DND-41 (cell line): ENCODE measurements at regions not wholly inside any gene's neighbourhood (a gene's known extent, or its start where the extent isn't known, plus 50 kb on each side); places are given as distances from the start of the nearest gene placed in this dataset.

Source experiments
- ATAC-seq: fragments of 200-7000 bp; cut with Tn5 transposase; 3 replicates; pipeline ENCODE4 v1.9.1; 2021; ENCODE audit warnings: low read depth; ENCODE audit not compliant: insufficient read depth
- DNase-seq: peaks from one replicate; pipeline ENCODE4 v3.0.0-alpha.2; 2020
- H2AFZ ChIP-seq: 2 replicates; pipeline ENCODE4 v1.6.0; 2012; ENCODE audit warnings: low read depth, low read length
- H3K27ac ChIP-seq: 2 replicates; pipeline ENCODE4 v1.5.1; 2012; ENCODE audit warnings: low read length, inconsistent platforms
- H3K27me3 ChIP-seq: fragments of 200-600 bp; sonication (generic); 2 replicates; pipeline ENCODE4 v1.6.0; 2012; ENCODE audit warnings: low read length, mild to moderate bottlenecking, inconsistent platforms; ENCODE audit not compliant: insufficient read depth, poor library complexity
- H3K36me3 ChIP-seq: 2 replicates; pipeline ENCODE4 v1.5.1; 2012; ENCODE audit warnings: low read length, inconsistent platforms; ENCODE audit not compliant: insufficient read depth
- H3K4me1 ChIP-seq: 2 replicates; pipeline ENCODE4 v1.5.1; 2012; ENCODE audit warnings: mild to moderate bottlenecking, low read length; ENCODE audit not compliant: insufficient read depth
- H3K4me2 ChIP-seq: 2 replicates; pipeline ENCODE4 v1.6.0; 2012; ENCODE audit warnings: mild to moderate bottlenecking, moderate library complexity, low read length, inconsistent platforms; ENCODE audit not compliant: insufficient read depth
- H3K4me3 ChIP-seq, 2 experiments: fragments of 200-600 bp in 1 of 2; shearing (Covaris generic) in 1 of 2; 2 replicates each; pipeline ENCODE4 v1.5.1; 2012 to 2016; ENCODE audit warnings: inconsistent platforms in 2 of 2, low read length in 2 of 2, mild to moderate bottlenecking in 2 of 2, low read depth in 1 of 2, moderate library complexity in 1 of 2
- H3K79me2 ChIP-seq: 2 replicates; pipeline ENCODE4 v1.6.0; 2012; ENCODE audit warnings: low read length, inconsistent platforms; ENCODE audit not compliant: insufficient read depth
- H3K9ac ChIP-seq: 2 replicates; pipeline ENCODE4 v1.6.0; 2012; ENCODE audit warnings: low read depth, mild to moderate bottlenecking, inconsistent platforms, low read length, moderate library complexity
- H3K9me3 ChIP-seq: 2 replicates; pipeline ENCODE4 v1.5.1; 2012; ENCODE audit warnings: low read length, moderate library complexity, mild to moderate bottlenecking, inconsistent platforms; ENCODE audit not compliant: insufficient read depth, severe bottlenecking
- H4K20me1 ChIP-seq: 2 replicates; pipeline ENCODE4 v1.6.0; 2012; ENCODE audit warnings: low read length; ENCODE audit not compliant: insufficient read depth
- EZH2 ChIP-seq: IDR thresholded peaks from 3 replicates; pipeline ENCODE4 v1.6.1; 2012; ENCODE audit warnings: borderline replicate concordance, low read depth, mild to moderate bottlenecking, moderate library complexity, low read length, inconsistent platforms; ENCODE audit not compliant: severe bottlenecking
- TF ChIP-seq, protein P1 (sequence below): IDR thresholded peaks from 2 replicates; pipeline ENCODE4 v1.5.1; 2012; ENCODE audit warnings: borderline replicate concordance, low read length, moderate library complexity, mild to moderate bottlenecking; ENCODE audit not compliant: poor library complexity, severe bottlenecking; ENCODE audit errors: extremely low read depth

DNA sequence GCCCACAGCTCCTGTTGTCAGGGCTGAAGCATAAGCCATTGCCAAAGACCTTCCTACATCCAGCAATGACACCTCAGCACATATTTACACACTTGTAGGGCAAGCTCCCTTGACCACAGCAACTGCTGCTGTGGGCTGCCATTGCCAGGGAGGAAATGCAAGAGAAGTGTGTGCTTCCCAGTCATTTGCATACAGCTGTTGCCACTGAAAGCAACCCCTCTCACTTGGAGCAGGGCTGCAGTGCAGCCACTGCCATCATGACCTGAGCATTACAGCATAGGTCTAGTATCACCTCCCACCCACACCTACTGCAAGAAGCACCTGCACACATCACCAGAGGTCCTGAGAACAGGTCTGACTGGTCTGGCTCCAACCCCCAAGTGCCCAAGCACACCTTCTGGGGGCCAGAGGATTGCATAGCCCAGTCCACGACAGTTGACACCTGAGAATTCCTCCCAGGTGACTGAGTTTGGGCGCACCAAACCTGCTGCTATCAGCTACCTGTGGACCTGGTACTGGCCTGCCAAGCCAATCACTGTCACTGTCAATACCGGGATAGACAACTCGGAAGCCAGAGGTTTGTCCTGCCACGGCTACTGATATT, 636.5 kb upstream of the SLIT2 start:
- Histone ChIP-seq H3K9ac (no peak overlapping the region), H3K9me3 (peaks cover 6% of the 10 kb centered on the region), H3K27ac (peak overlapping the region; percentile 6; the same call in 1 of the 2 replicates), H3K4me3 (no peak overlapping the region), H3K79me2 (no peaks in the 10 kb centered on the region), H2AFZ (no peak overlapping the region), H3K4me1 (peaks cover 11% of the 10 kb centered on the region), H4K20me1 (no peaks in the 10 kb centered on the region), H3K4me2 (no peak overlapping the region), H3K36me3 (no peaks in the 10 kb centered on the region), H3K27me3 (no peaks in the 10 kb centered on the region)
- ATAC-seq (peak; percentile 82; the same call in 2 of the 3 replicates), DNase-seq (peak; percentile 38)
- TF ChIP-seq, protein P1, sequence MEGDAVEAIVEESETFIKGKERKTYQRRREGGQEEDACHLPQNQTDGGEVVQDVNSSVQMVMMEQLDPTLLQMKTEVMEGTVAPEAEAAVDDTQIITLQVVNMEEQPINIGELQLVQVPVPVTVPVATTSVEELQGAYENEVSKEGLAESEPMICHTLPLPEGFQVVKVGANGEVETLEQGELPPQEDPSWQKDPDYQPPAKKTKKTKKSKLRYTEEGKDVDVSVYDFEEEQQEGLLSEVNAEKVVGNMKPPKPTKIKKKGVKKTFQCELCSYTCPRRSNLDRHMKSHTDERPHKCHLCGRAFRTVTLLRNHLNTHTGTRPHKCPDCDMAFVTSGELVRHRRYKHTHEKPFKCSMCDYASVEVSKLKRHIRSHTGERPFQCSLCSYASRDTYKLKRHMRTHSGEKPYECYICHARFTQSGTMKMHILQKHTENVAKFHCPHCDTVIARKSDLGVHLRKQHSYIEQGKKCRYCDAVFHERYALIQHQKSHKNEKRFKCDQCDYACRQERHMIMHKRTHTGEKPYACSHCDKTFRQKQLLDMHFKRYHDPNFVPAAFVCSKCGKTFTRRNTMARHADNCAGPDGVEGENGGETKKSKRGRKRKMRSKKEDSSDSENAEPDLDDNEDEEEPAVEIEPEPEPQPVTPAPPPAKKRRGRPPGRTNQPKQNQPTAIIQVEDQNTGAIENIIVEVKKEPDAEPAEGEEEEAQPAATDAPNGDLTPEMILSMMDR, result no peak
- no peak for TF ChIP-seq EZH2

DNA sequence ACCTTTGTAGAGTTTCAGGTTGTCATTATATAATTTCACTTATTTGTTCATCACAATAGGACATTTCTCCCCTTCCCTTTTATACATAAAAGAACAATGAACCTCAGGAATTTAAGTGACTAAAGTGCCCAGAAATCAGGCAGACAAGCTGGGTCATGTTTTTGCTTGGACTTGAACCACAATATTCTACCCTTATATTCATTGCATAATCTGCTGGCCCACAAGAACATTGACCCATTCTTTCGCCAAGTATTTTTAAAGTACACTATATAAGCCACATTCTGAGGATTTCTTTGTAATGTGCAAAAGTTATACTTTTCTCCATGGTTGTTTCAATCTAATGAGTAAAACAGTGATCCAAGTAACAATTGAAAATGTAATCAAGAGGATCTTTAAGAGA, 637.5 kb upstream of the SLIT2 start:
- ATAC-seq, result no peak
- Histone ChIP-seq H3K79me2 (no peaks in the 10 kb centered on the region), H3K27me3 (no peaks in the 10 kb centered on the region), H2AFZ (no peak overlapping the region; the same call in 1 of the 2 replicates), H3K9me3 (peaks cover 6% of the 10 kb centered on the region), H3K9ac (no peak overlapping the region), H4K20me1 (no peaks in the 10 kb centered on the region), H3K36me3 (no peaks in the 10 kb centered on the region), H3K4me3 (no peak overlapping the region), H3K4me1 (peaks cover 11% of the 10 kb centered on the region), H3K27ac (no peak overlapping the region), H3K4me2 (no peak overlapping the region)
- TF ChIP-seq EZH2, result no peak
- TF ChIP-seq, protein P1, result no peak
- no peak for DNase-seq

DNA sequence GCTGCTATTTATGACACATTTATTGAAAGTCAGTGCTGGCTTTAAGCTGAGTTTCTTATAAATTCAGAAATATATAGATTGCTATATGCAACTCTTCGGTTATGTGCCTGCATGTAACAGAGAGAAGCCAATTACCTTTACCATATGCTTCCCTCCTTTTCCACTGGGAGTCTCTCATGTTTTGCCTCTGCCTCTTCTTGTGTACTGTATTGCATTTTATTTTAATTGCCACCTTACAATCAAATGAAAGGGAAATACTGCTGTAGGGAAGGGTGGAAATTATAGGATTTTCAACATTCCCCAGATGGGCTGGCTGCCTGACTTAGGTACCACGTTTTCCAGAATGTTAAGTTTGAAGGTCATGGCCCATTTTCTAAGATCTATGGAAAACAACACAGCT, 655.4 kb upstream of the SLIT2 start:
- Histone ChIP-seq H3K9ac (no peak overlapping the region), H3K4me1 (no peaks in the 10 kb centered on the region), H3K27me3 (no peaks in the 10 kb centered on the region), H3K4me2 (no peak overlapping the region), H3K36me3 (no peaks in the 10 kb centered on the region), H3K4me3 (no peak overlapping the region), H3K79me2 (no peaks in the 10 kb centered on the region), H3K9me3 (no peaks in the 10 kb centered on the region), H3K27ac (no peak overlapping the region), H2AFZ (no peak overlapping the region), H4K20me1 (no peaks in the 10 kb centered on the region)
- TF ChIP-seq, protein P1, result no peak
- no peak for TF ChIP-seq EZH2
- ATAC-seq (no peak), DNase-seq (no peak)

DNA sequence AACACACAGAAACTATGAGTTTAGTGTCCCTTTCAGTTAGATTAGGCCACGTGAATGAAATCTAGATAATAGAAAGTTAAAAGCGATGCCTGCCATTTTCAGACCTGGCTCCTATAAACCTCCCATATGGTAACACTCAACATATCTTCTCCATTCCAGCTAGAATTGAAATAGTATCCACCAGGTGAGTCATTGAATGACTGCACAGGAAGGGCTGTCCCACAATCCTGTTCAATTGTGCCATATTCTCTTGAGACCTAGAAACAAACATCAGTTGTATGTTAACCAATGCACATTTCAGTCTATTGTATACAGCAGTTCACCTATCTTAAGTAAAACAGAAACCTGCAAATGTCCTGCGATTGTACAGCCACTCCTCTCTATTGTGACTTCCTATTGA, 659.3 kb upstream of the SLIT2 start:
- TF ChIP-seq, protein P1, result no peak
- TF ChIP-seq EZH2, result no peak
- H3K4me1 ChIP-seq, result no peaks in the 10 kb centered on the region
- no peak overlapping the region for H3K27ac ChIP-seq
- no peaks in the 10 kb centered on the region for H3K36me3 ChIP-seq
- H3K9me3 ChIP-seq, result no peaks in the 10 kb centered on the region
- no peak overlapping the region for H3K4me3 ChIP-seq
- ATAC-seq (no peak), DNase-seq (no peak)
- no peak overlapping the region for H3K4me2 ChIP-seq
- H2AFZ ChIP-seq, result no peak overlapping the region
- no peaks in the 10 kb centered on the region for H4K20me1 ChIP-seq
- no peaks in the 10 kb centered on the region for H3K27me3 ChIP-seq
- no peak overlapping the region for H3K9ac ChIP-seq
- H3K79me2 ChIP-seq, result no peaks in the 10 kb centered on the region
